GM12864 (cell line): ENCODE measurements at regions not wholly inside any gene's neighbourhood (a gene's known extent, or its start where the extent isn't known, plus 50 kb on each side); places are given as distances from the start of the nearest gene placed in this dataset.

ENCODE experiments used
- DNase-seq: peaks from one replicate; pipeline ENCODE4 v3.0.0-alpha.2; 2011; ENCODE audit warnings: low read depth
- H3K4me3 ChIP-seq: 2 replicates; pipeline ENCODE4 v1.5.1; 2011; ENCODE audit warnings: mild to moderate bottlenecking, low read depth, low read length, control low read depth
- TF ChIP-seq, protein P1 (sequence below): IDR thresholded peaks from 2 replicates; pipeline ENCODE4 v1.5.1; 2011; ENCODE audit warnings: low read depth, mild to moderate bottlenecking, moderate library complexity, low read length, control low read depth, inconsistent platforms; ENCODE audit errors: missing control alignments

DNA sequence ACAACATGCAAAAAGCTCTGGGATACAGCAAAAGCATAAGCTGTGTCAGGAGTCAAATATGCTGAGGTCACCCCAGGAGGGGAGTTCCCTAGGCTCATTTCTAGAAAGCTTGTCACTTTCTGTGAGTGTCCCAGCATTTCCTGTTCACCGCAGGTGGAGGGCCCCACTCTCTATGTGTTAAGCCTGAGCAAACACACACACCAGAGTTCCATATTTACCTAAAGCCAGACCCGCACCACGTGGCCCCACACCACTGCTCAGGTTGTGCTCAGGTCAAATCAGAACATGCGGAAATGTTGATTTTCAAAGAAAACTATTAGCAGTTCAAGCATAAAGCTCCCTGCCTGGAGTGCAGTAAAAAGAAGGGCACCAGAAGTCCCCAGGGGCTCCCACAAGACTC, 259.6 kb upstream of the PPP2R2D start:
- TF ChIP-seq, protein P1, sequence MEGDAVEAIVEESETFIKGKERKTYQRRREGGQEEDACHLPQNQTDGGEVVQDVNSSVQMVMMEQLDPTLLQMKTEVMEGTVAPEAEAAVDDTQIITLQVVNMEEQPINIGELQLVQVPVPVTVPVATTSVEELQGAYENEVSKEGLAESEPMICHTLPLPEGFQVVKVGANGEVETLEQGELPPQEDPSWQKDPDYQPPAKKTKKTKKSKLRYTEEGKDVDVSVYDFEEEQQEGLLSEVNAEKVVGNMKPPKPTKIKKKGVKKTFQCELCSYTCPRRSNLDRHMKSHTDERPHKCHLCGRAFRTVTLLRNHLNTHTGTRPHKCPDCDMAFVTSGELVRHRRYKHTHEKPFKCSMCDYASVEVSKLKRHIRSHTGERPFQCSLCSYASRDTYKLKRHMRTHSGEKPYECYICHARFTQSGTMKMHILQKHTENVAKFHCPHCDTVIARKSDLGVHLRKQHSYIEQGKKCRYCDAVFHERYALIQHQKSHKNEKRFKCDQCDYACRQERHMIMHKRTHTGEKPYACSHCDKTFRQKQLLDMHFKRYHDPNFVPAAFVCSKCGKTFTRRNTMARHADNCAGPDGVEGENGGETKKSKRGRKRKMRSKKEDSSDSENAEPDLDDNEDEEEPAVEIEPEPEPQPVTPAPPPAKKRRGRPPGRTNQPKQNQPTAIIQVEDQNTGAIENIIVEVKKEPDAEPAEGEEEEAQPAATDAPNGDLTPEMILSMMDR: no peak

DNA sequence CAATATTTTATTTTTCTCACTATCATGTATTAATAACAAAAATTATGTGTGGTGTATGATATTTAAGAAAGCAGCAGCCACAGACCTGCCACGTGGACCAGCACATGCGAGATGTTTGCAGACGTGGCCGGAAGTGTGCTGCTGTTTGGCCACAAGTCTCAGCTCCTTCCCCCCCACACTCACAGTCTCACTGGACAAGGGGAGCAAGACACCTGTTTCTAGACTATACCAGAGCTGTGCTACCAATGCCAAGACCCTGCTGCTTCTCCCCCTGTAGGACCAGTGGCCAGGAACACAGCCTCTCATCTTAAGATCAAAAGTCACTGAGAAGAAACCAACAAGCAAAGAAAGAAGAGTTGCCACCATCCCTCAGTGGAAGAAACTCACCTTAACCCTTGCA, 258.9 kb upstream of the PPP2R2D start:
- no peak for DNase-seq
- TF ChIP-seq, protein P1: no peak
- no peak overlapping the region for H3K4me3 ChIP-seq

More for the DNA sequence above, 259.6 kb upstream of the PPP2R2D start:
- H3K4me3 ChIP-seq: no peak overlapping the region
- peak; percentile 69 for DNase-seq

DNA sequence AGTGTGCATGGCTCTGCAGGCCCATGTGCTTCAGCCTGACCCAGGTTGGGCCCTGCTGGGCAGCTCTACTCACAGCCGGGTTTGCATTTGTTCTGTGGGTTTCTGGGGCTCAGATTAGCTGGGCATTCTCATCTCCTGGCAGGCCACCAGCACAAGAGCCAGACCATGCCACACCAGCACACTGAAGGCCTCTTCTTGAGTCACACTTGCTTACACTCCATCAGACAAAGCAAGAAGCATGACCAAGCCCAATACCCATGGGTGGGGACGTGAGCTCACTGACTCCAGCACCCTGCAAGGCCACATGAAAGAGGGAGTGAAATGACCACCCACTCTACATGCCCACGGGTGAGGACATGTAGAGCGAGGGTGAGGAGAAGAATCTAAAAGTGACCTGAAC, 257.8 kb upstream of the PPP2R2D start:
- DNase-seq: no peak
- TF ChIP-seq, protein P1: no peak
- H3K4me3 ChIP-seq: no peak overlapping the region

DNA sequence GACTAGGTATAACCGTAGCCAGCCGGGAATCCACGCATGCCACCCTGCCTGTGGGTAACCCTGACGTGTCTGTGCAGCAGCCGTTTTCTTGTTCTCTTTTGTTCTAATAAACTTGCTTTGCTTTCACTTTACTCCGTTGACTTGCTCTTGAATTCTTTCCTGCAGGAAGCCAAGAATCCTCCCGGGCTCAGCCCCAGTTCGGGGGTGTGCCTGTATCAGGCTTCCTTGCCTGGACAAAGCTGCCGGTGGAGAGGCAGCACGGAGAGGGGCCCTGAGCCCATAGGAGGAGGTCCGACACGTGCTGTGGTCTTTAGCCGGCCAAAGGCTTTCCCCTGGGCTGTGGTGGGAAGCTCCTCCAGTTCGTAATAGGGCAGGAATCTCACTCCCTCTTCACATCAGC, 256.5 kb upstream of the PPP2R2D start:
- no peak overlapping the region for H3K4me3 ChIP-seq
- no peak for DNase-seq
- TF ChIP-seq, protein P1: no peak

DNA sequence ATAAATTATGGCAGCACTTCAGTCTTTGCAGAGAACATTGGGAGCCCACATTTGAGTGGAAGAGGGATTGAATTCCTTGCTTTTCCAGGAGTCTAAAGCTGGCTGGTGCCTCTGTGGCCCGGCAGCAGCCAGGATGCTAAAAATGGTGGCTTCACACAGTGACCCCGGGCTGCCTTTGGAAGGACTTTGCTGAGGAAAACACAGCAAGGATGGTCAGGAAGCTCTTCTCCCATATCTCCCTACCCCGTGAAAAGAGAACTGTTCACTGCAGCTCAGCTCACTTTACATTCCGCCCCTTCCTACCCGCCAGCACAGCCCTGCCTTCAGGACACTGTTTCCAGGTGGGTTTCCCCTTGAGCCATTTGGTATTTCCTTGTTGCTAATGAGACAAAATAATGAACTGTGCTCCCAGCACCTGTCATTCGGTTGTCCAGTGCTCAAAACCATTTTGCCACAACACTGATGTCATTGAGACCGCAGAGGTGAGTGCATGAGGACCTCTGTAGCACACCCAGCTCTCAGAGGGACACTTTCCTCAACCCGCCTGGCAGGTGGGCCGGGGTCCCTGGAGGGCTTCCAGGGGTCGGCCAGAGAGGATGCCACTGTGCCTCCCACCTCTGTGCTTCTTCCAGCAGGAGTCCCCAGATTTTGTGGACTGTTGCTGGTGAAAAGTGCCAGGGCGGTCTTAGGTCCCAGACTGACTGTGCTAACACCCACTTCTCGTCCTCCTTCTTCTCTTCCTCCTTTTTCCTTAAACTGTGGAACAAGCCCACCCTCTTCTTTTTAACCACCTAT, 255.7 kb upstream of the PPP2R2D start:
- no peak overlapping the region for H3K4me3 ChIP-seq
- TF ChIP-seq, protein P1: no peak

DNA sequence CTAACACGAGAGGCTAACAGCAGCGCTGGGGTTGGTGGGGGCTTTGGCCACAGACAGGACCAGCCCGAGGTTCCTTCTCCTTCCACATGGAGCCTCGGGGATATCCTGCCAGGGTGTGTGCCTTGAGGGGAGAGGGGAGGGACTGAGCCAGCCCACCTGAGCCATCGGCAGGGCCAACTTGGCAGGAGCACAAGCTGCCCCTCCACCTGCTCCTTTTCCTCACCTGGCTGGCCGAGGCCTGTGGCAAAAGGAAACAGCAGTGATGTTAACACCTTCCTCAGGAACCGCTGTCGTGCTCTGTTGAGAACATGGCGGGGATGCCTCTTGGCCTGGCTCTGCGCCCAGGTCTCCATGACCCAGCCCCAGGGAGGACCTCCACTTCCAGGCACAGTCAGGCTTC, 255.1 kb upstream of the PPP2R2D start:
- TF ChIP-seq, protein P1: no peak
- no peak overlapping the region for H3K4me3 ChIP-seq
- DNase-seq: no peak

More for the DNA sequence above, 255.7 kb upstream of the PPP2R2D start:
- no peak for DNase-seq
